Panc1 (cell line): ENCODE measurements at regions not wholly inside any gene's neighbourhood (a gene's known extent, or its start where the extent isn't known, plus 50 kb on each side); places are given as distances from the start of the nearest gene placed in this dataset.

Source experiments
- POLR2AphosphoS5 ChIP-seq: IDR thresholded peaks from 2 replicates; pipeline ENCODE4 v1.6.1; 2012; ENCODE audit warnings: mild to moderate bottlenecking, low read depth, low read length, moderate library complexity
- SIN3A ChIP-seq: IDR thresholded peaks from 2 replicates; pipeline ENCODE4 v1.6.1; 2012; ENCODE audit warnings: low read depth, mild to moderate bottlenecking, low read length, moderate library complexity, borderline replicate concordance; ENCODE audit not compliant: insufficient read depth
- TCF7L2 ChIP-seq: IDR thresholded peaks from 2 replicates; pipeline ENCODE4 v1.6.1; 2011; ENCODE audit warnings: mild to moderate bottlenecking, low read depth, low read length, inconsistent platforms
- TF ChIP-seq, protein P1 (sequence below): fragments of 450-650 bp; IDR thresholded peaks from 2 replicates; pipeline ENCODE4 v1.5.1; 2017; ENCODE audit warnings: mild to moderate bottlenecking

GRCh38 chr12:4829793-4830162 lies 79.9 kb upstream of the KCNA1 start:
- TF ChIP-seq, protein P1, sequence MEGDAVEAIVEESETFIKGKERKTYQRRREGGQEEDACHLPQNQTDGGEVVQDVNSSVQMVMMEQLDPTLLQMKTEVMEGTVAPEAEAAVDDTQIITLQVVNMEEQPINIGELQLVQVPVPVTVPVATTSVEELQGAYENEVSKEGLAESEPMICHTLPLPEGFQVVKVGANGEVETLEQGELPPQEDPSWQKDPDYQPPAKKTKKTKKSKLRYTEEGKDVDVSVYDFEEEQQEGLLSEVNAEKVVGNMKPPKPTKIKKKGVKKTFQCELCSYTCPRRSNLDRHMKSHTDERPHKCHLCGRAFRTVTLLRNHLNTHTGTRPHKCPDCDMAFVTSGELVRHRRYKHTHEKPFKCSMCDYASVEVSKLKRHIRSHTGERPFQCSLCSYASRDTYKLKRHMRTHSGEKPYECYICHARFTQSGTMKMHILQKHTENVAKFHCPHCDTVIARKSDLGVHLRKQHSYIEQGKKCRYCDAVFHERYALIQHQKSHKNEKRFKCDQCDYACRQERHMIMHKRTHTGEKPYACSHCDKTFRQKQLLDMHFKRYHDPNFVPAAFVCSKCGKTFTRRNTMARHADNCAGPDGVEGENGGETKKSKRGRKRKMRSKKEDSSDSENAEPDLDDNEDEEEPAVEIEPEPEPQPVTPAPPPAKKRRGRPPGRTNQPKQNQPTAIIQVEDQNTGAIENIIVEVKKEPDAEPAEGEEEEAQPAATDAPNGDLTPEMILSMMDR = no peak
- TF ChIP-seq POLR2AphosphoS5 (no peak), SIN3A (no peak), TCF7L2 (no peak)
